CD4-positive, alpha-beta T cell treated with Interleukin-10 for 1 hour (primary cell): ENCODE measurements at regions not wholly inside any gene's neighbourhood (a gene's known extent, or its start where the extent isn't known, plus 50 kb on each side); places are given as distances from the start of the nearest gene placed in this dataset.

Source experiments
- DNase-seq: peaks from one replicate; pipeline ENCODE4 v3.0.0-alpha.2; 2020

DNA sequence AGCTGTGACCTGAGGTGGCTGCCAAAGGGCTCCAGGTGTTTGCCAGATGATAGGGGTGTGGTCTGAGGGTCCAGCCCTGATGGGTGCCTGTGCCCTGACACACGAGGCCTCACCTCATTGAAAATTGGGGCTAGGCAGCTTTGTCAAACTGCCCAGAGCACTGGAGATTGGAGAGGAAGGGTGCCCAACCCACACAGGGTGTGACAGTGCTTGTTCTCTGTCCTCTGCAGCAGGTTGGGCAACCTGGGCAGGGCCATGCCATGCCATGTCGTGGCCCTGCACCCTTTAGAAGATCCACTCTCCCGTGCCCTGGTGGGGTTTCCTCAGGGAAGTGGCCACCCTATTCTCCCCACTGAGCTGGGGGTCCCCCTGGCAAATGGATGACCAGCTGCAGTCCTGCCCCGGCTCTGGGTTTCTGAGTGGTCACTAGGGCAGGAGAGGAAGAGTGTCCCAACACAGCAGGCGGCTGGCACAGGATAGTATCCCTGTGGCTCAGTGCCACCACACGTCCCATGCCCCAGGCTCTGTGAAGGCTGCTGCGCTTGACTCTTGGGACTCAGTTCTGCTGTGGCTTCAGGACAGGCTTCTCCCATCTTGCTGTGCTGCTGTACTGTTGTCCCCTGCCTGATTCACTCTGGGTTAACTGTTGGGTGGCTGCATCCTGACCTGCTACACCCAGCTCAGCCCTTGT lies 100.8 kb upstream of the PITX1 start:
- DNase-seq: no peak

DNA sequence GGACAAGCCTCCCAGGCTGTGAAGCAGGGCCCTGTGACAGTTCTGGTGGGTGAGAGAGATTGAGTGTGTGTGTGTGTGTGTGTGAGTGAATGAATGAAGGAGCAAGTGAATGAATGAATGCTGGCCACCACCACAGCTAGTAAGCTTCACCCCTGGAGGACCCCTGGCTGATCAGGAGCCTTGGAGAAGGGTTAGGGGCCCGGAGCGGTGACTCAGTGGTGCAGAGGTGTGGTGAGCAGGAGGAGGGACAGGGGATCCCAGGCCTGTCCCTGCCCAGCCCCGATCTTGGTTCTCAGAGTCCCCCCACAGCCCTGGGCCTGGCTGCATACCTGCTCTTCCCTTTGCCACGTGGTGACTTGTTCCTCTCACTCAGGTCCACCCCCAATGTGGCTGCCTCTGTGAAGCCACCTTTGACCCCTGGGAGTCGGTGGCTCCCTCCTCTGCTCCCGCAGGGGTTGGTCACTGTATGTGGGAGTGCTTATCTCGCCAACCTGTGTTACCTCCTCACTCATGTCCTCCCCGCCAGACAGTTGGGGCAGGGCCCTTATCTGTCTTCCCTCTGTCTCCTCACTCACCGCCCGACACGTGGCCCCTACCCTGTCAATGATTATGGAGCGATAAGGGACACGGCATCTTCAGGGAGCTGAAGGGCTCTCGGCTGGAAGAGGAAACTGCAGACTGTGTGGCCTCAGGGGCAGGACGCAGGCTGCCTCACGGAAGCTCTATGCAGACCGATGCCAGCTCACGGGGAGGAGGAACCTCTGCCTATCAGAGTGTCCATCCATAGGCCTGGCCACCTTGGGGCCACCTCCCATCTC lies 99.9 kb upstream of the PITX1 start:
- DNase-seq: no peak

- DNase-seq: no peak
These were observed 99.2 kb upstream of the PITX1 start for GRCh38 chr5:135133181-135133580.

GRCh38 chr5:135131801-135132680 lies 98.0 kb upstream of the PITX1 start:
- DNase-seq: no peak

DNA sequence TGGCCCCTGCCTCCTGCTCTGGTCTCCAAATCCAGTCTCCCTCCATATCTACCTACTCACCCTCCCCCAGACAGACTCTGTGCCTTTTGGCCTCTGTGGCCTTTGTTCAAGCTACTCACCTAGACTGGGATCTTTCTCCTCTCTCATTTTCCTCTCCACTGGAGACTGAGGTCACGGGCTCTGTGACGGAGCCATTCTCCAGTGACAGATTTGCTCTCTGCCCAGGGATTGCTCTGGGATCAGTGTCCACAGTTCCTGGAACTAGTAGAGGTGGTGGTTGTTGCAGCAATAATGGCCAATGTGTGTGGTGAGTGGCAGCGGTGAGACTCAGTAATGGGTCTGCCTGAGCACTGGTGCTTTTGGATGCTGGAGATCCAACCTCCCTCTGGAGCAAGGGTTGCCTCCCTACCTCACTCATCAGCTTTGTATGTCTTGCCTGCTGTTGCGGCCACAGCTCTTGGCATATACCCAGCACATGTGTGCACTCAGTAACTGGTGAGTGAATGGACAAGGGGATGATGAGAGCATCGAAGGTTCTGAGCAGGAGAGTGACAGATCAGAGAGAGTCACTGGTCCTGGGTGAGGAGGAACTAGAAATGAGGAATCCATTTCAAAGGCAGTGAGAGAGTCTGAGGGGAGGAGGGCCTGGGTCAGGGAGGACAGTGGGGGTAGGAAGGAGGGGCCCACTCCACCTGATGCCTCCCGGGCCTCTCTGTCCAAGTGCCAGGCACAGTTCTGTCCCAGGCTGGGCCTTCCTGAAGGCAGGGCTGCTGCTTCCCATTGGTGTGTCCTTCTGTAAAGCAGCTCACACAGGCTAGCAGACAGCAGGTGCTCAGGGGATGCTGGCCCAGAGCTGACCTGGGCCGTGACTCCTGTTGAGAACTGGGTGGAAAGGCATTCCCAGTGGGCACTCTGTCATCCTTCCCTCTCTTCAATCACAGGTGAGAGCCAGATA lies 96.5 kb upstream of the PITX1 start:
- DNase-seq: no peak

GRCh38 chr5:135129307-135129706 lies 95.3 kb upstream of the PITX1 start:
- no peak for DNase-seq

- no peak for DNase-seq
These were observed 94.3 kb upstream of the PITX1 start for GRCh38 chr5:135128361-135128760.

DNA sequence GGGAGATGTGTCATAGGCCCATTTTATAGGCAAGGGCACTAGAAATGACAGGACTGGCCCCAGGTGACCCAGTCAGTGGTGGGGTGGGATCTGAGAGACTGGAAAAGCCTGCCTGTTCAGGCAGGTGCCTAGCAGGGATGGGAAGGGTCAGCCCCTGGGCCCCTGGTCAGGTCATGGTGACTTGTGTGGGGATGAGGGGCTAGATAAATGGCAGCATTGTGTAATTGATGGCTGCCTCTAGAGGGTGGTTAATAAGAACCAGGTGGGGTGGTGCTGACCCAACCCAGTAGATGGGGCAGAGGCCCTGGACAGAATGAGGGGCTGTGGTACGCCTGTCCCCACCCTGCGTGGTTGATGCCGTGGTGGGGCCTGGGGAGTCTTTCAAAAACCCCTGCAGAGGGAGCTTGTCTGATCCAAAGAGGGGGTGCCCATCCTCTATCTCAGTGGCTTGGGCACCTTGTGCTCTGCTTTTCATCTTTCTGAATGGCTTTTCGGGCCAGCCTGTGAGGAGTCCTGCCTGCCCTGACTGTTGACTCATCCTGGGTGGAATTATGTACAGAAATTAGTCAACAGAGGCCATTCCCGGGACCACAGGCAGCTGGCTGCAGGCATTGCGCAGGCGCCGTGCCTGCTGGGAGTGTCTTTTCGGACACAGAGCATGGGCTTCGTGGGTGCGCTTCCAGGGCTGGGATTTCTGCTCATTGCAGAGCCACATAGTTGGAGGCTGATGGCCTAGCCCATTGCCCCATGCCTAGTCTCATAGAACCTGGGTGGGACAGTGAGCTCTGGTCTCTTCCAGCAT lies 93.6 kb upstream of the PITX1 start:
- DNase-seq: no peak

DNA sequence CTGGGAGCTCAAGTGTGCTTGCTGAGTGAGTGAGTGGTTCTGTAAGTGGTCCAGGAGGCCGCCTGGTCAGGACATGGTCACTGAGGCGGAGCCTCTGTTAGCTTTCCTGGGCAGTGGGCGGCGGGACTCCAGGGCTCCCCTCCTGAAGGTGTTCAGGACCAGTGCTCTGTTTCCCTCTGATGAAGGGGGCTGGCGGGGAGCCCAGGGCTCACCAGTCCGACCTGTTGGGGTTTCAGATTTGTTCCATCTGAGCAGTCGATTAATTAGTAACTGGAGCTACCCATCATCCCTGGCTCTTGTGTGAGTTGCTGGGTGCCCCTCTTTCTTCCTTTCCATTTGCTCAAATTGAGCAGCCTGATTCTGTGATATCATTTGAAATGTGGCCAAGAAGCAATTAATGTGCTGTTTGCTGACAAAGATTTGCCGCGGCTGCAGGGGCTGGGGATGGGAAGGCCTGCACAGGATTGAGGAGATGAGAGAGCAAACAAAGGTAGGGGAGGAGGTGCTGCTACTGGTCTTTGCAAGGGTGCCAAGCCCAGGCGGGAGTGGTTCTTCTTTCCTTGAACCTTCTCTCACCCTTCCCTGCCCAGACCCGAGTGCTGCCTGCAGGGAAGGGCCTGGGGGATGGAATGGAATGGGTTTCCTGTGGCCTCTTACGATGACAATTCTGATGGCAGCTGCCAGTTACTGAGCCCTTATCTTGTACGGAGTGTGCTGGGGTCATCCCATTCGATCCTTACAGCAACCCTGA lies 92.8 kb upstream of the PITX1 start:
- DNase-seq: no peak

DNA sequence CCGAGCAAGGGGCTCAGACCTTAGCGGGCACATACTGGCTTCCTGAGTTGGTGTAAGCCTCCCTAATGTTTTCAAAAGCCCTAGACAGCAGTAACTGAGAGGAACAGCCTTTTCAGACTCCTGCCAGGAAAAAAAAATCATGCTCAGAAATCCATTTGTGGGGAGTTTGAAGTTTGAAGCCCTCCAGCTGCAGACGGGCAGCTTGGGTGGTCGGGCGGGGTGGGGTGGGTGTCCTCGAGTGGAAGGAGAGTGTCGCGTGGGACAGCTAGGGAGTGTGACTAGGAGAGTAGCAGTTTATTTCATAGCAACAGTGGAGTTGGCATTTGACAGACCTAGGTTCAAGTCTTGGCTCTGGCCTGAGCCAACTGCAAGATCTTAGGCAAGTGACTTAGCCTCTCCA lies 90.7 kb upstream of the PITX1 start:
- no peak for DNase-seq

GRCh38 chr5:135124128-135124527 lies 90.1 kb upstream of the PITX1 start:
- no peak for DNase-seq

- no peak for DNase-seq
These were observed 88.8 kb upstream of the PITX1 start for GRCh38 chr5:135122797-135123196.

- DNase-seq: no peak
These were observed 86.9 kb upstream of the PITX1 start for GRCh38 chr5:135120951-135121350.

DNA sequence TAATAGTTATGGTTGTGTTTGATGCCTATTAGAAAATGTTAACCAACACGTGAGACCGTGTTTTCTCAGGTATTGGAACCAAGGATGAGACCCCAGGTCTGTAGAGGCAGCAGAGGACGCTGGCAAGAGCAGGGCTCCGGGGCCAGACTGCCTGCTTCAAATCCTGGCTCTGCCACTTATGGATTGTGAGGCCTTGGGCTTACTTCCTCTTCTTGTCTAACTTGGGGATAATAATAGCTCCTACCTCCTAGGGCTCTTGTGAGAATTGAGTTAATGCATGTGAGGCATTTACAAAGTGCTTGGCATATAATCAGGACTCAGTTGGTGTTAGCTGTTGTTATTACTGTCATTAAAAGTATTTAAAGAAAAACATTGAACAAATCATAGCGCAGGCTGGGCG lies 85.5 kb upstream of the PITX1 start:
- no peak for DNase-seq

- no peak for DNase-seq
These were observed 83.6 kb upstream of the PITX1 start for GRCh38 chr5:135117590-135117989.

- DNase-seq: no peak
These were observed 82.1 kb upstream of the PITX1 start for GRCh38 chr5:135116160-135116561.

DNA sequence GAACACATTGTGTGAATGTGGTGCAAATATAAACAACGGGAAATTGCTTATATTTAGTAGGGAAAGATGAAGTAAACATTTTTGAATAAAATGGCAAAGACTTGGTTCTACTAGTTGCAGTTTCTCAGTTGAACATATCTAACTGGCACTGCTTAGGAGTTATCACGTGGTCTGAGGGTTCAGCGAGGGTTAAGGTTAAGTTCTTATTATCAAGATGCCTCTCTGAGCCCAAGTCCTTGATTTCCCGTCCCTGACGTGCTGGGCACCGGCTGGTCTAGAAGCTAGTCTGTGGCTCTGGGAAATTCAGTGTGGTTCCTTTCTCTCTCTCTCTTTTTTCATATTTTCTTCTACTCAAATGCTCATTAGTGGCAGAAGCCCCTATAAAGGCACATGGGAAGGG lies 81.6 kb upstream of the PITX1 start:
- DNase-seq: no peak

DNA sequence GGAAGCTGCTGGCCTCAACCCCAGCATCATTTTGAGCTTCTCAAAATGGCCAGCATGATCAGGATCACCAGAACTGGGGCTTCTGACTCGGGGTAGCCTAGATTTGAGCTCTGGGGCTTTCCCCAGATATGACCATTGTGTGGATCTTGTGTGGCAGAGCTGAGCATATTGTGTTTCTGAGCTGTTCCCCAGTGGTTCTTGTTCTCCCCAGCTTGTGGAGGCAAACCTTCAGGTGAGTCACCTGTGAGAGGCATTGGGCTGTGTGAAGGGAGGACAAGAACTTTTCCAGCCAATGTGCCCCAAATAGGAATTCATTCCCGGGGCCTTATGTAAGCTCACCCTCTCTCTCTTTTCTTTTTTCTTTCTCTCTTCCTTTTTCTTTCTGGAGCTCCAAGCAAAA lies 80.7 kb upstream of the PITX1 start:
- no peak for DNase-seq

GRCh38 chr5:135112008-135112725 lies 78.1 kb upstream of the PITX1 start:
- no peak for DNase-seq
